ENCODE measurements at regions not wholly inside any gene's neighbourhood (a gene's known extent, or its start where the extent isn't known, plus 50 kb on each side); places are given as distances from the start of the nearest gene placed in this dataset.
"Not testable (repeated sequence)": the region's sequence is repeated elsewhere in the genome, so short reads cannot be mapped to it uniquely, and the experiment has no call there.

- no peak for DNase-seq (ENCODE audit: low spot score)
Measured at GRCh38 chr5:86977190-86977589, 290.5 kb upstream of the RASA1 start.

GRCh38 chr5:86977808-86978207 lies 289.9 kb upstream of the RASA1 start:
- no peak for DNase-seq (ENCODE audit: low spot score)

GRCh38 chr5:86979811-86980411 lies 287.8 kb upstream of the RASA1 start:
- peak; percentile 49 for DNase-seq (ENCODE audit: low spot score)

- no peak for DNase-seq (ENCODE audit: low spot score)
Measured at GRCh38 chr5:86981898-86982297, 285.8 kb upstream of the RASA1 start.

DNA sequence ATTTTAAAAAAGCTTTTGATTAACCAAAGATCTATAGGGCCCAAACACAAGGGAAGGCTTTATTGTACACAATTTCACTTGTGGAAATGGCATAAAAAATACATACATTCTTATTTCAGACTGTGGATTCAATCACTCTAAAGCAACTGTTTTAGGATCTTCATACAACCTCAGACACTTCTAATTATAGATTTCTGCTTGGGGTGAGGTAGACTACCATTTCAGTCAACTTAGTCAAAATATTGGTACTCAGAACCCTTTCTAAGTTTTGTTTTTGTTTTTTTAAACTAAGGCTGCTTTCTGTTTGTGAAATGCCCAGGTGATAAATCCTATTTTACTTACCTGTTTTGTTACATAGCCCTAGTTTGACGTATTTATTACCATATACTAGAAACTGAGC lies 284.5 kb upstream of the RASA1 start:
- no peak for DNase-seq (ENCODE audit: low spot score)

GRCh38 chr5:86986837-86987236 lies 280.8 kb upstream of the RASA1 start:
- no peak for DNase-seq (ENCODE audit: low spot score)

- DNase-seq (ENCODE audit: low spot score) = no peak
Measured at GRCh38 chr5:86997516-86997915, 270.2 kb upstream of the RASA1 start.

GRCh38 chr5:86999951-87000350 lies 267.7 kb upstream of the RASA1 start:
- no peak for DNase-seq (ENCODE audit: low spot score)

DNA sequence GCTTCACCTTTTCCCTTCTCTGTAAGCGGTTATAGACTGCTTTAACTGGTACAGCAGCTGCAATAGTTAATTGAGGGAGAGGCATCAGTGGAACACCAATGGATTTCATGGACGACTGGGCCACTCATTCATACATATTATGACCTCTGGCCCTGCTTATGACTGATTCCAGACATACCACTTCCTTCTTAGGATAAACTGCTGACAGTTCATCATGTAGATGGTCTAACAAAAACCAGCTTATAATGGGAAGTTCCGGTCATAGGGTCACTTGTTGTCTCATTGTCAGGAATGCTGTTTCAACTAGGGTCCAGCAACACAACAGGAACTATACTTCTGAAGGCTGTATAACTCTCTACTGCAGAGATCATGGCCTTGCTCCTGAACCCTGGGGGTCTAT lies 265.2 kb upstream of the RASA1 start:
- DNase-seq (ENCODE audit: low spot score) = no peak

DNA sequence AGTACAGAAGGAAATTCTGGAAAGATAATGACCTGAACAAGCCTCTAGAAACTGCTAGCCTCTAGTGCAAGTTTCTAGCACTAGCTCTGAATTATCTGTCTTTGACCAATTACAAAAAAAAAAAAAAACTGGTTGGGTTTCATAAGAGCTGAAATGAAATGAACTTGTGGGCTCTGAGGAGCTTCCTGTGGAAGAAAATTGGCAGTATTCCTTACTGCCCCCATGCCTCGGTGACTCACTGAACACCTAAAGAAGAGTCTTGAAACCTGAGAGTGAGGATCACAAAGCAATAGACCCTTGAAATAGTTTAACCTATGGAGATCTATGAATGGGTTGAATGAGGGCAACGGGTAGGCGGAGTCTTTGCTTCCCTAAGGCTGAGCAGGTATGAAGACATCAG lies 263.6 kb upstream of the RASA1 start:
- DNase-seq (ENCODE audit: low spot score) = no peak

DNA sequence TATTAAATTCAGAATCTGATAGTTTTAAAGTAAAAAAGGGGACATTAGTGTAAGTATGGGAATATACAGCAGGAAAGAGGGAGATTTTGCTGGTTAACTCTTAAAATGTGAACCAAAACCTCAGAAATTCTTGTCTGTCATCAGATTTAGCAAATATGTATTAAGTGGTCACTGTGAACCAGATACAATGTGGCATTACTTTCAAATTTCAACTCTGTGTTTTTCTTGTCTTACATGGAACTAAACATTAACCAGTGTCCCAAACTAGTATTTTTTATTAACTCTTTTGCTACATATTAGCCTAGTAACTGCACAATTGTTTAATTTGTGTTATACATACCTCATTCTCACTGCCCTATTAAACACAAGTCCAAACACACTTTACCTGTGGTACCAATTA lies 259.9 kb upstream of the RASA1 start:
- DNase-seq (ENCODE audit: low spot score) = no peak

DNA sequence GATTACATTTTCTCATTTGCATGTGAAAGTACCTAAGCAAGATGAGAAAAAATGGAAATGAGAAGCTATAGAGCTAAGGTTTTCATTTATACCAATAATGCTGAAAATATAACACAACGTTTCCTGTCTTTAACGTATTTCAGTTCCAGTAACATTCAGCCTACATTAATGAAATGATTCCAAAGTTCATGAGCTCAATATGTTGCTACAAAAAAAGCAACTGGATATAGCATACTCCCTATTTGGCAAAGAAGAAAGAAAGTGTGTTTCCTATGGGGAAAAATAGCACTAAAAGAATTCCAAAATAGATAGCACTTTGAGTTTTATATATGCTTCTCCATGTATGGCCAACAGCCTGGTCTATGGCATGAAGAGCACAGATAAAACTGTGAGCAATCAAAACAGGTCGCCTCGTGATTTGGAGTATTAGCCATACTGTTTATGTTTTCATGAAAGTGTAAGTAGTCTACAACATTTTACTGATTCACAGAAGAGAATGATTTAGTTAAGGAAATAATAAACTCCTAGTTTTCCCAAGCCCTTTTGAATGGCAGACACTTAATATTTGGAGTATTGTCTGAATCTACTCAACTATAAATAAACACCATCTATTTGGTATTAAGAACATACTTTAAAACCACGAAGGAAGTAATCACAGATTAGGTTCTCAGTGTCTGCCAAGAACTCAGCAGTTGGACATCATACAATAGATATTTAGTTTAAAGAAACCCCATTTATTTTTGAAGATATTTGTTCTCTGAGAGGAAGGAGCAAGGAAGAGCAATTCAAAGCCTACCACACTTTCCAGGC lies 258.7 kb upstream of the RASA1 start:
- DNase-seq (ENCODE audit: low spot score) = no peak

- DNase-seq (ENCODE audit: low spot score) = no peak
Measured at GRCh38 chr5:87010736-87011135, 256.9 kb upstream of the RASA1 start.

GRCh38 chr5:87015901-87016300 lies 251.8 kb upstream of the RASA1 start:
- DNase-seq (ENCODE audit: low spot score) = no peak

DNA sequence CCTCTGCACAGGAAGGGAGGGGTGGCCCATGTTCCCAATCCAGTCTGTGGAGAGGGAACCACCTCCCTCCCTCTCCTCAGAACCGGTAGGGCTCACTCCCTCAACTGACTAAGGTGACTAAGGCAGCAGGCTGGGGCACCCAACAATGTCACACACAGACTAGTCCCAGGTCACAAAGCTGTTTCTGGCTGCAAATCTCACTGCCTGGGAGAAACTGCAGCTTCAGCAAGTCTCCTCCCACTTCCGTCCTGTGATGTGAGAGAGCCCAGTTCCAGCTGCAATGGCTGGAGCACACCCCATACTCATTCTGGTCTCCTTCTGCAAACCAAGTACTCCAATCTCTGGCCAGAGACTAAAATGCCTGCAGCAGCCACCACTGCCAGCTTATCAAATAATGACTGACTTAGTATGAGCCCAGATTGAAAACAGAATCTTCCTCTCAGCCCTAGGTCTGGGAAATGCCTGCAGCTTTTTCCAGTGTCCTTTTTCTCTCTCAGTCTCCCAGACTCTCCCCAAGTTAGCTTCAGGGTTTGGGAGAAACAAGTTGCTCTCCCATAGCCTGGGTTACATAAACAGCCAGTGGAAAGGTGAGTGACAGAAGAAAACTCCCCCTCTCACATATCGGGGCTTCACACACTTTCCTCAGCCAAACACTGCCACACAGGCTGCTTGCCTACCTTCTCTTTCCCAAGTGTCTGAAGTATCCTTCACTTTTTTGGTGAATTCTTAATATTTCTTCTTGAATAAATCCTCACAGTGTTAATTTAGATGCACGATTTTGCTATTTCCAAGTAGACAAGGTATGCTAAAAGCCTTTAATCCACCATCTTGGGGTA lies 247.4 kb upstream of the RASA1 start:
- DNase-seq (ENCODE audit: low spot score) = no peak

- no peak for DNase-seq (ENCODE audit: low spot score)
Measured at GRCh38 chr5:87022415-87022814, 245.3 kb upstream of the RASA1 start.

DNA sequence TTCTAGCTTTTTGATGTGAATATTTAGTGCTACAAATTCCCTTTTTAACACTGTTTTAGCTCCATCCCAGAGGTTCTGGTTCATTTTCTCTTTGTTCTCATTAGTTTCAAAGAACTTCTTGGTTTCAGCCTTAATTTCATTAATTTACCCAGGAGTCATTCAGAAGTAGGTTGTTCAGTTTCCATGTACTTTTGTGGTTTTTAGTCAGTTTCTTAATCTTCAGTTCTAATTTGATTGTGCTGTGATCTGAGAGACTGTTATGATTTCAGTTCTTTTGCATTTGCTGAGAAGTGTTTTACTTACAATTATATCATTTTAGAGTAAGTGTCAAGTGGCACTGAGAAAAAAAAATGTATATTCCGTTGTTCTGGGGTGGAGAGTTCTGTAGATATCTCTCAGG lies 240.1 kb upstream of the RASA1 start:
- no peak for DNase-seq (ENCODE audit: low spot score)

DNA sequence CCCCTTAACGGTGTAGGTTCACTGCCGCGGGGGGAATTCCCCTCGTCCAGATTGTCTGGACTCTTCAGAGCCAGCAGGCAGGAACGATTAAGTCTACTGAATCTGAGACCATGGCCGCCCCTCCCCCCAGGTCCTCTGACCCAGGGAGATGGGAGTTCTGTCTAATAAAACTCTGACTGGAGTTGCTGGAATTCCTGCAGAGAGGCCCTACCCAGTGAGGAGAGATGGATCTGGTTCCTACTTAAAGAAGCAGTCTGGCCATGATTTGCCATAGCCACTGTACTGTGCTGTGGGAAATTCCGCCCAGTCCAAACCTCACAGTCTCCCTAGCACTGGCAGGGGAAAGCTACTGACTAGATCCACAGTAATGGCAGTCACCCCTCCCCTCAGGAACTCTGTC lies 237.7 kb upstream of the RASA1 start:
- DNase-seq (ENCODE audit: low spot score) = no peak

- DNase-seq (ENCODE audit: low spot score) = no peak
Measured at GRCh38 chr5:87030699-87031098, 237.0 kb upstream of the RASA1 start.

GRCh38 chr5:87034557-87034956 lies 233.1 kb upstream of the RASA1 start:
- DNase-seq (ENCODE audit: low spot score) = no peak

DNA sequence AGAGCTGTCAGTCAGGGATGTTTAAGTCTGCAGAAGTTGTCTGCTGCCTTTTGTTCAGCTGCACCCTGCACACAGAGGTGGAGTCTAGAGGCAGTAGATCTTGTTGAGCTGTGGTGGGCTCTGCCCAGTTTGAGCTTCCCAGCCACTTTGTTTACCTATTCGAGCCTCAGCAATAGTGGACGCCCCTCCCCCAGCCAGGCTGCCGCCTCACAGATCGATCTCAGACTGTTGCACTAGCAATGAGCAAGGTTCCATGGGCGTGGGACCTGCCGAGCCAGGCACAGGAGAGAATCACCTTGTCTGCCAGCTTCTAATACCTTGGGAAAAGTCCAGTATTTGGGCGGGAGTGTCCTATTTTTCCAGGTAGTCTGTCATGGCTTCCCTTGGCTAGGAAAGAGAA lies 225.1 kb upstream of the RASA1 start:
- no peak for DNase-seq (ENCODE audit: low spot score)

DNA sequence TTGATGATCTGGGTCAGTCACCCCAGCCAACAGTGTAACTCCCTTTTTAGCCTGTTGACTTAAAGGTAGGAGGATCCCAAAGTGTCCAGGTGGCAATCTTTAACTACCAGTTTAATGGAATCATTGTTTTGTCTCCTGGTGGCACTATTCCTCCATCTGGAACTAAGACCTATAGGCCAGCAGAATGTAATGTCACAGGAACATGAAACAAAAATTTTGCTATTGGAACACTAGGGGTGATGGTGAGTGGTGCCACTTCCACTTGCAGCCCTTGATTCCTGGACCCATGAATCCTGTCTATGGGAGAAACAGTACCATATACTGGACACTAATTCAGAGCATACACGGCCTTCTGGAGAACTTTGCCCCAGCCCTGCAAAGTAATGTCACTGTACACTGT lies 219.5 kb upstream of the RASA1 start:
- DNase-seq (ENCODE audit: low spot score) = no peak

DNA sequence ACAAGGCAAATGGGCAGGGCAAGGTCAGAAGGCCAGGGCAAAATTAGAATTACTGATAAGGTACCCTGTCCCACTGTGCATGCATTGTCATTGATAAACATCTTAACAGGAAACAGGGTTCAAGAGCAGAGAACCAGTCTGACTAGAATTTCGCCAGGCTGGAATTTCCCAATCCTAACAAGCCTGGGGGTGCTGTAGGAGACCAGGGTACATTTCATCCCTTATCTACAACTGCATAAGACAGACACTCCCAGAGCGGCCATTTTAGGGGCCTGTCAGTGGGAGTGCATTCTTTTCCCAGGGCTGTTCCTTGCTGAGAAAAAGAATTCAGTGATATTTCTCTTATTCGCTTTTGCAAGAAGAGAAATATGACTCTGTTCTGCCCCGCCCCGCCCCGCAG lies 218.7 kb upstream of the RASA1 start:
- not testable (repeated sequence) for DNase-seq (ENCODE audit: low spot score)
